K562 (cell line): ENCODE measurements at regions not wholly inside any gene's neighbourhood (a gene's known extent, or its start where the extent isn't known, plus 50 kb on each side); places are given as distances from the start of the nearest gene placed in this dataset.

ENCODE experiments used
- ADNP ChIP-seq: fragments of 200-800 bp; sonication (Bioruptor generic); IDR thresholded peaks from 2 replicates; pipeline ENCODE4 v1.6.1; 2016; ENCODE audit warnings: missing genetic modification characterization, missing compliant biosample characterization
- ARID1B ChIP-seq: fragments of 450-650 bp; IDR thresholded peaks from 2 replicates; pipeline ENCODE4 v1.6.1; 2016; ENCODE audit warnings: antibody characterized with exemption, mild to moderate bottlenecking, inconsistent platforms
- ASH1L ChIP-seq: fragments of 450-650 bp; IDR thresholded peaks from 2 replicates; pipeline ENCODE4 v1.6.1; 2018; ENCODE audit warnings: borderline replicate concordance, mild to moderate bottlenecking, low read depth; ENCODE audit not compliant: partially characterized antibody
- CLOCK ChIP-seq: fragments of 250-450 bp; sonication (Bioruptor Pico); IDR thresholded peaks from 2 replicates; pipeline ENCODE4 v1.4.0; 2020; ENCODE audit warnings: mild to moderate bottlenecking, moderate library complexity, borderline replicate concordance
- CREB3L1 ChIP-seq: fragments of 450-650 bp; IDR thresholded peaks from 2 replicates; pipeline ENCODE4 v1.6.1; 2014; ENCODE audit warnings: low read depth, mild to moderate bottlenecking, moderate library complexity, borderline replicate concordance
- ERF ChIP-seq: fragments of 450-650 bp; formaldehyde crosslinking; IDR thresholded peaks from 2 replicates; pipeline ENCODE4 v1.4.0; 2020; ENCODE audit warnings: mild to moderate bottlenecking, mixed read lengths
- KAT7 ChIP-seq: sonication (generic); formaldehyde crosslinking; IDR thresholded peaks from 2 replicates; pipeline ENCODE4 v1.8.0; 2022; ENCODE audit warnings: missing genetic modification reagents, mild to moderate bottlenecking, borderline replicate concordance
- NFATC3 ChIP-seq: fragments of 450-650 bp; IDR thresholded peaks from 2 replicates; pipeline ENCODE4 v1.6.1; 2017; ENCODE audit warnings: mild to moderate bottlenecking
- NFE2 ChIP-seq: IDR thresholded peaks from 2 replicates; pipeline ENCODE4 v1.6.1; 2014; ENCODE audit warnings: antibody characterized with exemption, low read depth
- NFIC ChIP-seq: fragments of 450-650 bp; IDR thresholded peaks from 2 replicates; pipeline ENCODE4 v1.6.1; 2017; ENCODE audit warnings: mild to moderate bottlenecking, inconsistent platforms
- NR2C1 ChIP-seq, 2 experiments: fragments of 450-650 bp; IDR thresholded peaks; 2 replicates each; pipeline ENCODE4 v1.6.1; 2017; ENCODE audit warnings: mild to moderate bottlenecking in 2 of 2, antibody characterized with exemption in 1 of 2, inconsistent platforms in 1 of 2, missing compliant biosample characterization in 1 of 2, missing genetic modification characterization in 1 of 2
- POLR2G ChIP-seq: fragments of 200-400 bp; formaldehyde crosslinking; IDR thresholded peaks from 2 replicates; pipeline ENCODE4 v1.6.1; 2017; ENCODE audit warnings: low read depth, mild to moderate bottlenecking, antibody characterized with exemption, low read length, moderate library complexity
- RBM25 ChIP-seq: fragments of 200-400 bp; formaldehyde crosslinking; IDR thresholded peaks from 2 replicates; pipeline ENCODE4 v1.6.1; 2018; ENCODE audit warnings: low read length, low read depth, moderate library complexity; ENCODE audit not compliant: severe bottlenecking
- RHOXF2B ChIP-seq: fragments of 250-450 bp; sonication (Bioruptor Pico); conservative IDR thresholded peaks from 2 replicates; pipeline ENCODE4 v1.5.1; 2021
- SIRT6 ChIP-seq: IDR thresholded peaks from one replicate; pipeline ENCODE4 v1.6.1; 2012; ENCODE audit warnings: low read depth, mild to moderate bottlenecking, control low read depth, inconsistent platforms, low read length, moderate library complexity
- SMAD4 ChIP-seq: fragments of 250-450 bp; sonication (Bioruptor Pico); conservative IDR thresholded peaks from 2 replicates; pipeline ENCODE4 v1.8.0; 2021; ENCODE audit warnings: inconsistent platforms, mild to moderate bottlenecking, moderate library complexity
- ZBTB49 ChIP-seq: sonication (generic); formaldehyde crosslinking; IDR thresholded peaks from 2 replicates; pipeline ENCODE4 v1.8.0; 2022; ENCODE audit warnings: missing genetic modification reagents, mild to moderate bottlenecking, borderline replicate concordance
- ZNF197 ChIP-seq: fragments of 200-800 bp; sonication (Bioruptor generic); IDR thresholded peaks from 2 replicates; pipeline ENCODE4 v1.6.1; 2016; ENCODE audit warnings: low read depth, missing genetic modification characterization, missing compliant biosample characterization
- ZNF280A ChIP-seq: fragments of 450-650 bp; IDR thresholded peaks from 2 replicates; pipeline ENCODE4 v1.6.1; 2018; ENCODE audit warnings: mild to moderate bottlenecking, low read depth; ENCODE audit not compliant: partially characterized antibody

GRCh38 chr6:26157251-26158075 lies 70.2 kb downstream of the HFE start (continued):
- TF ChIP-seq NFATC3 (peak; percentile 90), ZBTB49 (CRISPR knock-in tag) (peak; percentile 87; the same call in 1 of the 2 replicates), NFE2 (no peak; the same call in 1 of the 2 replicates), ERF (peak; percentile 95), ARID1B (no peak; the same call in 1 of the 2 replicates), RBM25 (no peak), SIRT6 (no peak), NR2C1 (IDR thresholded peaks at IDR 0.05) (no peak), NR2C1 (tag; IDR thresholded peaks at IDR 0.05) (no peak), CLOCK (no peak), POLR2G (no peak), NFIC (peak; percentile 14), ASH1L (peak; percentile 77), ZNF197 (peak; percentile 30; the same call in 1 of the 2 replicates), CREB3L1 (no peak), ZNF280A (no peak), SMAD4 (CRISPR knock-in tag) (no peak), ADNP (tag) (no peak), KAT7 (CRISPR knock-in tag) (peak; percentile 74; the same call in 1 of the 2 replicates), RHOXF2B (no peak; the same call in 1 of the 2 replicates)
